ENCODE measurements at regions not wholly inside any gene's neighbourhood (a gene's known extent, or its start where the extent isn't known, plus 50 kb on each side); places are given as distances from the start of the nearest gene placed in this dataset.
A peak's percentile ranks its signal among the peaks of the same experiment; 100 is the strongest.

GRCh38 chr16:64892835-64893785, 228.8 kb downstream of the CDH11 start:
- DNase-seq = peak in 1 of 3 donors; percentile 83

- no peak for DNase-seq
These were observed 232.4 kb downstream of the CDH11 start for GRCh38 chr16:64889446-64889845.

GRCh38 chr16:64887651-64888050, 234.2 kb downstream of the CDH11 start:
- DNase-seq = no peak

GRCh38 chr16:64882078-64882784, 239.6 kb downstream of the CDH11 start:
- peak in 1 of 3 donors; percentile 38 for DNase-seq

- no peak for DNase-seq
These were observed 240.9 kb downstream of the CDH11 start for GRCh38 chr16:64880994-64881393.

- no peak for DNase-seq
These were observed 241.9 kb downstream of the CDH11 start for GRCh38 chr16:64880006-64880405.

GRCh38 chr16:64878940-64879339, 242.9 kb downstream of the CDH11 start:
- DNase-seq = peak in 1 of 3 donors; percentile 42

- DNase-seq = no peak
These were observed 249.8 kb downstream of the CDH11 start for GRCh38 chr16:64872101-64872500.

- no peak for DNase-seq
These were observed 251.0 kb downstream of the CDH11 start for GRCh38 chr16:64870859-64871258.

- no peak for DNase-seq
These were observed 252.1 kb downstream of the CDH11 start for GRCh38 chr16:64869781-64870180.

GRCh38 chr16:64866021-64866420, 255.8 kb downstream of the CDH11 start:
- DNase-seq = peak in 1 of 3 donors; percentile 27

GRCh38 chr16:64865069-64865696, 256.7 kb downstream of the CDH11 start:
- peak; percentile 61 to 81 (median 79) for DNase-seq

GRCh38 chr16:64864232-64864809, 257.5 kb downstream of the CDH11 start:
- peak; percentile 58 to 97 (median 83) for DNase-seq

GRCh38 chr16:64858076-64858475, 263.8 kb downstream of the CDH11 start:
- DNase-seq = peak in 1 of 3 donors; percentile 28

- no peak for DNase-seq
These were observed 264.5 kb downstream of the CDH11 start for GRCh38 chr16:64857411-64857810.

GRCh38 chr16:64853551-64853950, 268.3 kb downstream of the CDH11 start:
- no peak for DNase-seq

GRCh38 chr16:64846966-64847365, 274.9 kb downstream of the CDH11 start:
- DNase-seq = no peak

- DNase-seq = no peak
These were observed 276.8 kb downstream of the CDH11 start for GRCh38 chr16:64845071-64845470.

- DNase-seq = no peak
These were observed 280.4 kb downstream of the CDH11 start for GRCh38 chr16:64841482-64841881.

- no peak for DNase-seq
These were observed 280.8 kb downstream of the CDH11 start for GRCh38 chr16:64841071-64841470.

- DNase-seq = no peak
These were observed 291.2 kb downstream of the CDH11 start for GRCh38 chr16:64830653-64831052.

- no peak for DNase-seq
These were observed 292.2 kb downstream of the CDH11 start for GRCh38 chr16:64829678-64830077.

All from muscle of back (tissue), 3 donors.